Nephron progenitor cell (in vitro differentiated cells): ENCODE measurements at regions not wholly inside any gene's neighbourhood (a gene's known extent, or its start where the extent isn't known, plus 50 kb on each side); places are given as distances from the start of the nearest gene placed in this dataset.

Experiments used
- DNase-seq: peaks from one replicate; pipeline ENCODE4 v3.0.0; 2021
- H3K27ac Mint-ChIP-seq: 2 replicates; pipeline ENCODE4 v1.8.0; 2021; ENCODE audit warnings: mild to moderate bottlenecking, moderate library complexity, mixed read lengths
- H3K27me3 Mint-ChIP-seq: 2 replicates; pipeline ENCODE4 v1.8.0; 2021; ENCODE audit warnings: mild to moderate bottlenecking, low read depth, mixed read lengths; ENCODE audit not compliant: poor library complexity
- H3K36me3 Mint-ChIP-seq: 2 replicates; pipeline ENCODE4 v1.8.0; 2021; ENCODE audit warnings: low read depth, mixed read lengths
- H3K4me1 Mint-ChIP-seq: 2 replicates; pipeline ENCODE4 v1.8.0; 2021; ENCODE audit warnings: mixed read lengths
- H3K4me3 Mint-ChIP-seq: 2 replicates; pipeline ENCODE4 v1.8.0; 2021; ENCODE audit warnings: mild to moderate bottlenecking, moderate library complexity, mixed read lengths
- H3K9me3 Mint-ChIP-seq: 2 replicates; pipeline ENCODE4 v1.8.0; 2021; ENCODE audit warnings: mild to moderate bottlenecking, moderate library complexity, mixed read lengths
- CTCF ChIP-seq: fragments of 200-600 bp; sonication (generic); IDR thresholded peaks from 2 replicates; pipeline ENCODE4 v1.5.0; 2021; ENCODE audit warnings: antibody characterized with exemption

GRCh38 chr16:54568906-54569807 is 282.6 kb upstream of the IRX3 start:
- Mint-ChIP-seq H3K4me1 (peaks cover 20% of the 10 kb centered on the region), H3K36me3 (no peaks in the 10 kb centered on the region), H3K4me3 (no peak overlapping the region), H3K9me3 (peaks cover 10% of the 10 kb centered on the region), H3K27me3 (peaks cover 5% of the 10 kb centered on the region), H3K27ac (peak overlapping the region; percentile 90)
- DNase-seq: no peak
- TF ChIP-seq CTCF: no peak

GRCh38 chr16:54564841-54565240 is 278.3 kb upstream of the IRX3 start:
- no peak overlapping the region for H3K27ac Mint-ChIP-seq
- no peaks in the 10 kb centered on the region for H3K9me3 Mint-ChIP-seq
- H3K4me3 Mint-ChIP-seq: no peak overlapping the region
- H3K36me3 Mint-ChIP-seq: no peaks in the 10 kb centered on the region
- peaks cover 20% of the 10 kb centered on the region for H3K4me1 Mint-ChIP-seq
- no peak for TF ChIP-seq CTCF
- H3K27me3 Mint-ChIP-seq: peaks cover 11% of the 10 kb centered on the region
- no peak for DNase-seq

- Mint-ChIP-seq H3K27me3 (no peaks in the 10 kb centered on the region), H3K36me3 (peaks cover 4% of the 10 kb centered on the region), H3K27ac (peak overlapping the region; percentile 89), H3K9me3 (peaks cover 17% of the 10 kb centered on the region), H3K4me3 (no peak overlapping the region), H3K4me1 (peaks cover 15% of the 10 kb centered on the region)
- TF ChIP-seq CTCF: no peak
- DNase-seq: no peak
These were observed 268.0 kb upstream of the IRX3 start for GRCh38 chr16:54554581-54554980.

- Mint-ChIP-seq H3K4me3 (no peak overlapping the region), H3K27me3 (peaks cover 13% of the 10 kb centered on the region), H3K4me1 (peaks cover 52% of the 10 kb centered on the region), H3K9me3 (no peaks in the 10 kb centered on the region), H3K27ac (no peak overlapping the region), H3K36me3 (no peaks in the 10 kb centered on the region)
- no peak for TF ChIP-seq CTCF
- no peak for DNase-seq
These were observed 261.7 kb upstream of the IRX3 start for GRCh38 chr16:54548281-54548680.

GRCh38 chr16:54547052-54547451 is 260.5 kb upstream of the IRX3 start:
- H3K36me3 Mint-ChIP-seq: no peaks in the 10 kb centered on the region
- DNase-seq: no peak
- H3K4me3 Mint-ChIP-seq: no peak overlapping the region
- peaks cover 55% of the 10 kb centered on the region for H3K4me1 Mint-ChIP-seq
- TF ChIP-seq CTCF: no peak
- no peaks in the 10 kb centered on the region for H3K9me3 Mint-ChIP-seq
- H3K27ac Mint-ChIP-seq: no peak overlapping the region
- H3K27me3 Mint-ChIP-seq: peaks cover 13% of the 10 kb centered on the region

- DNase-seq: no peak
- Mint-ChIP-seq H3K36me3 (no peaks in the 10 kb centered on the region), H3K4me3 (no peak overlapping the region), H3K9me3 (no peaks in the 10 kb centered on the region), H3K27ac (peak overlapping the region; percentile 93), H3K27me3 (peaks cover 13% of the 10 kb centered on the region), H3K4me1 (peaks cover 55% of the 10 kb centered on the region)
- TF ChIP-seq CTCF: no peak
These were observed 259.9 kb upstream of the IRX3 start for GRCh38 chr16:54546521-54546920.
